ENCODE measurements at regions not wholly inside any gene's neighbourhood (a gene's known extent, or its start where the extent isn't known, plus 50 kb on each side); places are given as distances from the start of the nearest gene placed in this dataset.

- DNase-seq, result no peak
These were observed 51.1 kb upstream of the GRIK3 start for GRCh38 chr1:37085393-37085792.

- no peak for DNase-seq
These were observed 55.4 kb upstream of the GRIK3 start for GRCh38 chr1:37089750-37090149.

DNA sequence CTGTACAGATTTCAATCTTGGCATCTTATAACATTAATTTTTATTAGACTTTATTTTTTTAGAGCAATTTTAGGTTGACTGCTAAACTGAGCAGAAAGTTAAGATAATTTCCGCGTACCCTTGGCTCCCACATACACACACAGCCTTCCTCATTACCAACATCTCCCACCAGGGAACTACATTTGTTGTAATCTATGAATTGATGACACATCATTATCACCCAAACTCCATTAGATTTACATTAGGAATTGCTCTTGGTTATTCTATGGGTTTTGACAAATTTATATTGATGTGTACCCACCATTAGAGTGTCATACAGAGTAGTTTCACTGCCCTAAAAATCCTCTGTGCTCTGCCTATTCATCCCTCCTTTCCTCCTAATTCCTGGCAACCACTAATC, 56.4 kb upstream of the GRIK3 start:
- DNase-seq, result no peak

GRCh38 chr1:37092937-37093336, 58.6 kb upstream of the GRIK3 start:
- no peak for DNase-seq

DNA sequence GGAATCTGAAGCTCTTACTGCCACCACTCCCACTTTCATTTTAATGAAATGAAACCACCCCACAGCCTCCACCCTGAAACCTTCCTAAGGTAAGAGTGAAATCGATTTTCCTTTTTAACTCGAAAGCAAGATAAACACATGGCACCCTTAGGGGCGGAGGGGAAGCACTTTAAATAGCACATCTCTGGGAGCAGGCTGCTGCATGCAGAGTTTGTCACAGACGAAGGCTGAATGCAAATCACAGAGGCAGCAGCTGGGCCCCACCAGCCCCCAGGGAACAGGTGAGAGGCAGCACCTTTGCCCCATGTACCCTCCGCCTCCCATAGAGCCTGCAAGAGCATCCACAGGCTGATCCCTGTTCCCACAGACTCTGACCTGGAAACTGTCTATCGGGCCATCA, 60.0 kb upstream of the GRIK3 start:
- no peak for DNase-seq

DNA sequence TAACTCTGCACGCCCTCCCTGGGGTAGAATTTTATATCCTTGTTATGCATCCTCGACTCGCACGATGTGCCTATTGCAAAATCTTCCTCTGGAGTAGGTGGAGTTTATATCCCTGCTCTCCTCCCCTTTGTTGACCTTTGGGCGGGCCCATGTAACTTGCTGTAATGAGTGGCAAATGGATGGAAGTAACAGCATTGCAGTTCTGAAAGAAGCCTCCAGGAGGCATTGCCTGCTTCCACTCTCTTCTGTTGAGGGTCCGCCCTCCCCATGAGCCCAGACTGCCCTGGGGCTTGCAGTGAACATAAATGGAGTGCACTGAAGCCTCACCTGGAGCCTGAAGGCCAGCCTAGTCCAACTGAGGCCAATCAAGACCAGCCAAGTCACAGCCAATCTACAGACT, 62.2 kb upstream of the GRIK3 start:
- DNase-seq, result peak; percentile 9

DNA sequence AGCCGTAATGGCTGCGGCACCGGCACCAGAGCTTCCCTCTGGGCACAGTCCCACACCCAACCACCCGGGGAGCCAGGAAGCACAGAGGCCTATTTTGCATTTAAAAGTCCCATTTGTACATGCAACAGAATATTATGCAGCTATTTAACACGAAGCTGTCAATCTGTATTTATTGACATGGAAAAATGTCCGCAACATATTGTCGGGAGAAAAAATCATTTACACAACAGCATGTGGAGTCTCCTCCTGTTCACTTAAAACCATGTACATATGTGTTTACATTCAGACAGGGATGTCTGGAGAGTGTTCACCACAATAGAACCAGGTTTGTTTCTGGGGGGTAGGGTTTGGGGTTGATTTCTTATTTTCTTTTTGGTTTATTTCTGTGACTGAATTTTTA, 63.4 kb upstream of the GRIK3 start:
- DNase-seq, result no peak

DNA sequence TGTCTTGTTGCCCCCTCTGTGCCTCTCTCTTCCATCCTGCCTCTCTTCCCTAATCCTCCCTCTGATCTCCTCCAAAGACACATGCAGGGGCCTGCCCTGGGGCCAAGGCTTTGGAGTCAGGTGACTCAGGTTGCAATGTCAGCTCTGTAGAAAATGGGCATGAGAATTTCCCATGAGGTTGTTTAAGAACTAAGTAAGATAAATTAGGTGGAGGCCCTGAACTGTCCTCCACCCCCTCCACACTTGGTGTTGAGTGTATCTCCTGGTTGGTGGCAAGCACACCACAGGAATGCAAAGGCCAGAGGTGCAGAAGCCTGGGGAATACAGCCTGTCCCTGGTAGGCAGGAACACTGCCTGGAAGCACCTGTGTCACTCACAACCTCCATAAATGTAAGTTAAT, 63.9 kb upstream of the GRIK3 start:
- DNase-seq, result no peak

DNA sequence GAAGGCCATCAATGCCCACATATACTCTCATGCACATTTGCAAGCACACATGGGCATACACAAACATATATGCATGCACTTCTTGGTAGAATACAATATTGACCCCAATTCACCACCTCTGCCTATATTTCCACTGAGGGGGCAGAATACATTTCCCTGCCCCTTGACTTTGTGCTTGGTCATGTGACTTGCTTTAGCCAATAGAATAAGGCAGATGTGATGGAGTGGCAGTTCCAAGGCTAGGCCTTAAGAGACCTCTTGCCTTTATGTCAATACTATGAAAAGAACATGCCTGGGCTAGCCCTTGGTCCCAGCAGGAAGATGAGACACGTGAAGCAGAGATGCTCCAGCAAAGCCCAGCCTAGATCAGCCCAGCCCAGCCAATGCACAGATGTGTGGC, 66.0 kb upstream of the GRIK3 start:
- no peak for DNase-seq

GRCh38 chr1:37102656-37103382, 68.5 kb upstream of the GRIK3 start:
- DNase-seq, result no peak

GRCh38 chr1:37105911-37106310, 71.6 kb upstream of the GRIK3 start:
- no peak for DNase-seq

GRCh38 chr1:37107153-37107907, 73.0 kb upstream of the GRIK3 start:
- DNase-seq, result no peak

DNA sequence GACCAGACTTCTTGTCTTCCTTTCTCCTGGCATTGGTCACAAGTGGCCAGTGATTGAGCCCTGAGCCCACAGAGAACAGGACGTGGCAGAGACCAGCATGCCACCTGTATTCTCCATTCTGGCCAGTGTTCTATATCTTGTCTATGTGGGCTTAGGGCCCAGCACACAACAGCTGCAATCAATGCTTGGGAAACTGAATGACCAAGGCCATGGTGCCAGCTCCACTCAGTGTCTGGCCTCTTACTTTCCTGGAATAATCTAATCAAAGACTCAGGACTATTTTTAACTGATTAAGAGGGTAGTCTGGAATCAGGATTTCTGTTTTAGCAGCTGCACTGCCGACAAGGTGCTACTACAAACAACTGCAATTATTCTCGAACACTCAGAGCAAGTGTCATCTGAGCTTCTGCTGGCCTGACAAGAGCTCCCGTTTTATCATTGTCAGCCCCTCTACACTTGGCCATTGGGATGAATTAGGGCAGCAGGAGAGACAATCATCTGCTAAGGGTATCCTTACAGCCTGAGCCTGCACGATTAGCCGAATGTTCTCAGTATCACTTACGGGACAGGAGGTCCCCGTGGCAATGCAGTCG, 74.4 kb upstream of the GRIK3 start:
- no peak for DNase-seq

- DNase-seq, result no peak
These were observed 78.1 kb upstream of the GRIK3 start for GRCh38 chr1:37112430-37112829.

- no peak for DNase-seq
These were observed 79.1 kb upstream of the GRIK3 start for GRCh38 chr1:37113285-37113997.

- no peak for DNase-seq
These were observed 84.5 kb upstream of the GRIK3 start for GRCh38 chr1:37118790-37119189.

- DNase-seq, result no peak
These were observed 86.0 kb upstream of the GRIK3 start for GRCh38 chr1:37120279-37120678.

DNA sequence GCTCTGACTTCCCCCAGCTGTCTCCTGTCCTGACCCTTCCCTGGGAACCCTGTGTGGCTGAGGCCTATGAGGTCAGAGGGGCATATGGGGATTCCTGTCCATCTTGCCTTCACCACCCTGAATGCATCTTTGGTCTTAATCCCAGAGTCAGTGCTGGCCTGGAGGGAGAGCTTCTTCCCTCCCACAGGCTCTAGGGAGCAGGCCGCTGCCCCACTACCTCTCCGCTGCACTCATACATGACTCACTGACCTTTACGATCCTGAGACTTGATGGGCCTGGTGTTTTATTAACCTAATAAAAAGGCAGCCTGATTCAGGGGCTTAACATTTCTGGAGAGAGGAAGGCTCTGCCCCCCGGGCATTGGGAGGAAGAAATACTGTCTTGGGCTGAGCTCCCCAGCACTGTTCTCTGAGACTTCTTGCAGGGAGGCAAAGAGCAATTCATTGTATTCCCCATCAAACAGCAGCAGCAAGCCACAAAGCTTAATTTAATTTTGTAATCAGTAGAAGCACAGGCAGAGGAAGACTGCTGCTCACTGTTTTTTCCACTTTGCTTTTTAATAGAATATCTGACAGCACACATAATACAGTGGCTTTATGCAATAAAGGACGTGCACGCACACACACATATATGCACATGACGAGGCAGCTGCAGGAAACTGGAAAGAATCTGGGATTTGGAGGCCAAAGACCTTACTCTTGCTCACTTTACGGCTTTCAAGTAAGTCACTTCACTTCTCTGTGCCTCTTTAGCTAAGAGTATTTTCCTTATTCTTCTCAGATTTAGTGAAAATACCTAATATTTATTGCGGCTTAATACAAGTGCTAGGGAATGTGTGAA, 89.2 kb upstream of the GRIK3 start:
- no peak for DNase-seq

GRCh38 chr1:37124501-37124900, 90.2 kb upstream of the GRIK3 start:
- DNase-seq, result no peak

- DNase-seq, result no peak
These were observed 91.0 kb upstream of the GRIK3 start for GRCh38 chr1:37125295-37125694.

- no peak for DNase-seq
These were observed 93.0 kb upstream of the GRIK3 start for GRCh38 chr1:37127254-37127748.

DNA sequence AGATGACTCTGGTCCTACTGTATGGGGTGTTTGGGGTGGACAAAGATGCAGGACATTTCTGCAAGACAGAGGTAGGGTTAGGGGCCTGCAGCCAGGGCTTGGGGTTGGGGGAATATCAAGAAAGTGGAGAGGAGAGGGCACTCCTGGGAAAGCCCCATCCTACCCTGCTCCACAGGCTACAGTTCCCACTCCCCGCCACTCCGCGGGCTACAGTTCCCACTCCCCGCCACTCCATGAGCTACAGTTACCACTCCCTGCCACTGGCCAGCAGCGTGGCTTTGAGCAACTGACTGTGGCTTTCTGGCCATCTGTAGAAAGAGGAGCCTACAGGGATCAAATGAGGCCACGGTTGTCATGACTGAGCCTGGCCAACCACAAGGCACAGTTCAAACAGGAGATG, 93.8 kb upstream of the GRIK3 start:
- DNase-seq, result no peak
